Central memory CD8-positive, alpha-beta T cell (primary cell): ENCODE measurements at regions not wholly inside any gene's neighbourhood (a gene's known extent, or its start where the extent isn't known, plus 50 kb on each side); places are given as distances from the start of the nearest gene placed in this dataset.
"Not testable (repeated sequence)": the region's sequence is repeated elsewhere in the genome, so short reads cannot be mapped to it uniquely, and the experiment has no call there.

ENCODE experiments used
- ATAC-seq: fragments of 150-1000 bp; cut with Tn5 transposase; replicated peaks from 2 replicates; pipeline ENCODE4 v1.10.0; 2022; ENCODE audit warnings: mild to moderate bottlenecking, moderate FRiP score, moderate number of reproducible peaks; ENCODE audit not compliant: poor library complexity, severe bottlenecking; ENCODE audit errors: extremely low read depth
- DNase-seq, 2 donors: peaks; one replicate each; pipeline ENCODE4 v3.0.0; 2021; ENCODE audit warnings: low spot score in 2 of 2
- H3K27ac Mint-ChIP-seq: one replicate; pipeline ENCODE4 v1.8.0; 2022; ENCODE audit warnings: low read depth, mild to moderate bottlenecking, moderate library complexity, mixed read lengths
- H3K27me3 Mint-ChIP-seq: one replicate; pipeline ENCODE4 v1.8.0; 2022; ENCODE audit warnings: mixed read lengths
- H3K36me3 Mint-ChIP-seq: one replicate; pipeline ENCODE4 v1.8.0; 2022; ENCODE audit warnings: mild to moderate bottlenecking, moderate library complexity, mixed read lengths; ENCODE audit not compliant: insufficient read depth
- H3K4me1 Mint-ChIP-seq: one replicate; pipeline ENCODE4 v1.8.0; 2022; ENCODE audit warnings: mixed read lengths
- H3K4me3 Mint-ChIP-seq: one replicate; pipeline ENCODE4 v1.8.0; 2022; ENCODE audit warnings: mild to moderate bottlenecking, moderate library complexity, mixed read lengths
- H3K9me3 Mint-ChIP-seq: one replicate; pipeline ENCODE4 v1.8.0; 2022; ENCODE audit warnings: mixed read lengths

- H3K4me3 Mint-ChIP-seq: no peak overlapping the region
- peaks cover 16% of the 10 kb centered on the region for H3K27me3 Mint-ChIP-seq
- ATAC-seq (no peak), DNase-seq (no peak)
- H3K27ac Mint-ChIP-seq: no peak overlapping the region
- no peaks in the 10 kb centered on the region for H3K9me3 Mint-ChIP-seq
- no peaks in the 10 kb centered on the region for H3K36me3 Mint-ChIP-seq
- H3K4me1 Mint-ChIP-seq: no peaks in the 10 kb centered on the region
These were observed 106.7 kb upstream of the LCORL start for GRCh38 chr4:18128241-18128640.

GRCh38 chr4:18127030-18127429 is 105.5 kb upstream of the LCORL start:
- no peaks in the 10 kb centered on the region for H3K4me1 Mint-ChIP-seq

GRCh38 chr4:18113710-18114331 is 92.3 kb upstream of the LCORL start:
- Mint-ChIP-seq H3K27me3 (peaks cover 51% of the 10 kb centered on the region), H3K36me3 (no peaks in the 10 kb centered on the region), H3K4me1 (no peaks in the 10 kb centered on the region), H3K4me3 (no peak overlapping the region), H3K27ac (no peak overlapping the region), H3K9me3 (no peaks in the 10 kb centered on the region)
- ATAC-seq (no peak), DNase-seq (no peak)

More at GRCh38 chr4:18127030-18127429, 105.5 kb upstream of the LCORL start:
- Mint-ChIP-seq H3K9me3 (no peaks in the 10 kb centered on the region), H3K27me3 (peaks cover 9% of the 10 kb centered on the region), H3K4me3 (no peak overlapping the region), H3K27ac (no peak overlapping the region), H3K36me3 (no peaks in the 10 kb centered on the region)
- ATAC-seq (no peak), DNase-seq (no peak)

GRCh38 chr4:18111081-18111480 is 89.5 kb upstream of the LCORL start:
- Mint-ChIP-seq H3K27ac (no peak overlapping the region), H3K36me3 (no peaks in the 10 kb centered on the region), H3K4me3 (no peak overlapping the region), H3K27me3 (peaks cover 62% of the 10 kb centered on the region), H3K9me3 (no peaks in the 10 kb centered on the region), H3K4me1 (no peaks in the 10 kb centered on the region)
- no peak for DNase-seq
- no peak for ATAC-seq

- Mint-ChIP-seq H3K27me3 (peaks cover 64% of the 10 kb centered on the region), H3K36me3 (no peaks in the 10 kb centered on the region), H3K9me3 (no peaks in the 10 kb centered on the region), H3K27ac (no peak overlapping the region), H3K4me1 (no peaks in the 10 kb centered on the region), H3K4me3 (no peak overlapping the region)
- ATAC-seq: no peak
- DNase-seq: no peak
These were observed 88.5 kb upstream of the LCORL start for GRCh38 chr4:18110099-18110498.

GRCh38 chr4:18109676-18110075 is 88.1 kb upstream of the LCORL start:
- no peaks in the 10 kb centered on the region for H3K4me1 Mint-ChIP-seq

GRCh38 chr4:18107848-18108528 is 86.4 kb upstream of the LCORL start:
- H3K4me3 Mint-ChIP-seq, ATAC-seq, DNase-seq, H3K9me3 Mint-ChIP-seq, H3K36me3 Mint-ChIP-seq, H3K27ac Mint-ChIP-seq, H3K4me1 Mint-ChIP-seq: not testable (repeated sequence)
- H3K27me3 Mint-ChIP-seq: peaks cover 57% of the 10 kb centered on the region

More at GRCh38 chr4:18109676-18110075, 88.1 kb upstream of the LCORL start:
- ATAC-seq (no peak), DNase-seq (no peak)
- Mint-ChIP-seq H3K27me3 (peaks cover 62% of the 10 kb centered on the region), H3K4me3 (no peak overlapping the region), H3K27ac (no peak overlapping the region), H3K36me3 (no peaks in the 10 kb centered on the region), H3K9me3 (no peaks in the 10 kb centered on the region)

- no peaks in the 10 kb centered on the region for H3K9me3 Mint-ChIP-seq
- no peaks in the 10 kb centered on the region for H3K36me3 Mint-ChIP-seq
- H3K4me3 Mint-ChIP-seq: no peak overlapping the region
- H3K4me1 Mint-ChIP-seq: no peaks in the 10 kb centered on the region
- no peak overlapping the region for H3K27ac Mint-ChIP-seq
- DNase-seq (no peak), ATAC-seq (no peak)
- peaks cover 65% of the 10 kb centered on the region for H3K27me3 Mint-ChIP-seq
These were observed 85.1 kb upstream of the LCORL start for GRCh38 chr4:18106620-18107019.

GRCh38 chr4:18105030-18106011 is 83.8 kb upstream of the LCORL start:
- DNase-seq (no peak), ATAC-seq (no peak)
- Mint-ChIP-seq H3K4me1 (no peaks in the 10 kb centered on the region), H3K27ac (no peak overlapping the region), H3K9me3 (no peaks in the 10 kb centered on the region), H3K36me3 (no peaks in the 10 kb centered on the region), H3K4me3 (no peak overlapping the region), H3K27me3 (peaks cover 66% of the 10 kb centered on the region)

- ATAC-seq (no peak), DNase-seq (no peak)
- no peaks in the 10 kb centered on the region for H3K9me3 Mint-ChIP-seq
- H3K27ac Mint-ChIP-seq: no peak overlapping the region
- H3K36me3 Mint-ChIP-seq: no peaks in the 10 kb centered on the region
- no peak overlapping the region for H3K4me3 Mint-ChIP-seq
- H3K4me1 Mint-ChIP-seq: no peaks in the 10 kb centered on the region
- peaks cover 57% of the 10 kb centered on the region for H3K27me3 Mint-ChIP-seq
These were observed 82.5 kb upstream of the LCORL start for GRCh38 chr4:18103876-18104605.

- no peak for DNase-seq
- no peaks in the 10 kb centered on the region for H3K4me1 Mint-ChIP-seq
These were observed 79.1 kb upstream of the LCORL start for GRCh38 chr4:18100657-18101056.

GRCh38 chr4:18090447-18090846 is 68.9 kb upstream of the LCORL start:
- not testable (repeated sequence) for H3K9me3 Mint-ChIP-seq, H3K36me3 Mint-ChIP-seq, H3K4me3 Mint-ChIP-seq, DNase-seq, H3K27ac Mint-ChIP-seq, H3K4me1 Mint-ChIP-seq, ATAC-seq
- peaks cover 62% of the 10 kb centered on the region for H3K27me3 Mint-ChIP-seq

More at GRCh38 chr4:18100657-18101056, 79.1 kb upstream of the LCORL start:
- Mint-ChIP-seq H3K36me3 (no peaks in the 10 kb centered on the region), H3K9me3 (no peaks in the 10 kb centered on the region), H3K27me3 (peaks cover 35% of the 10 kb centered on the region), H3K27ac (no peak overlapping the region), H3K4me3 (no peak overlapping the region)
- ATAC-seq: no peak
